Neural cell (in vitro differentiated cells): ENCODE measurements at regions not wholly inside any gene's neighbourhood (a gene's known extent, or its start where the extent isn't known, plus 50 kb on each side); places are given as distances from the start of the nearest gene placed in this dataset.

ENCODE experiments used
- CTCF ChIP-seq: fragments of 450-650 bp; IDR thresholded peaks from 2 replicates; pipeline ENCODE4 v1.5.1; 2014; ENCODE audit warnings: antibody characterized with exemption, mild to moderate bottlenecking, moderate library complexity; ENCODE audit not compliant: poor library complexity, severe bottlenecking
- EZH2 ChIP-seq: fragments of 200-600, 300-800 bp; shearing (Covaris generic), sonication (generic); IDR thresholded peaks from 2 replicates; pipeline ENCODE4 v1.6.1; 2014; ENCODE audit warnings: antibody characterized with exemption, low read length, borderline replicate concordance, mild to moderate bottlenecking; ENCODE audit not compliant: insufficient read depth, poor library complexity, severe bottlenecking
- POLR2AphosphoS5 ChIP-seq: IDR thresholded peaks from 2 replicates; pipeline ENCODE4 v1.6.1; 2012

GRCh38 chr20:9963029-9963428 lies 71.8 kb upstream of the ANKEF1 start:
- TF ChIP-seq EZH2 (no peak), CTCF (no peak), POLR2AphosphoS5 (no peak)
